ENCODE measurements at regions not wholly inside any gene's neighbourhood (a gene's known extent, or its start where the extent isn't known, plus 50 kb on each side); places are given as distances from the start of the nearest gene placed in this dataset.

DNA sequence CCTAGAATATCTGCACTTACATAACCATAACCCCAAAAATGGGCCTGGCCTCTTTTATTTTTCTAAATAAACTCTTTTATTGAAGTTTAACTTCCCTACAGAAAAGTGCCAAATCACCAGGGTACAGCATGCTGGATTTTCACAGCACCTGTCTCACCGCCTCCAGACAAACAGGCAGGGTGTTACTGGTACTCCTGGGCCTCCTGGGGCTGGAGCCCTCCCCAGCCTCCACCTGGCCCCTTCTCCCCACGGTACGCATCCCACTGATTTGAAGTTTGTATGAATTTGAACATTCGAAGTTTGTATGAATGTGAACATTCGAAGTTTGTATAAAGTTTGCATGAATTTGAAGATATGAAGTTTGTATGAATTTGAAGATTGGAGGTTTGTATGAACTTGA lies 232.1 kb downstream of the NDUFA10 start:
- dilution Hi-C loops (cut with MboI; ENCODE audit: extremely low pct_ligation_motif_present, low sequenced_read_pairs) (no loop called here), intact Hi-C loops (cut with micrococcal nuclease) (no loop called here)
- CTCF ChIA-PET: no interaction called here
- Histone ChIP-seq H3K79me2 (ENCODE audit: control insufficient read depth, insufficient read depth, low read length) (no peaks in the 10 kb centered on the region), H4K20me1 (replicated peaks; ENCODE audit: control insufficient read depth, extremely low read depth, insufficient read depth, low read length) (no peaks in the 10 kb centered on the region), H3K4me2 (ENCODE audit: insufficient read depth, low read length) (no peak overlapping the region), H3K27me3 (ENCODE audit: control insufficient read depth in 2 of 2, insufficient read depth in 2 of 2, low read length in 2 of 2) (no peaks in the 10 kb centered on the region), H3K4me1 (ENCODE audit: control insufficient read depth, extremely low read depth, insufficient read depth, low read length) (no peaks in the 10 kb centered on the region), H2AFZ (ENCODE audit: low read depth, low read length) (no peak overlapping the region), H3K9me1 (replicated peaks; ENCODE audit: control insufficient read depth, extremely low read depth, insufficient read depth, low read length) (no peaks in the 10 kb centered on the region), H3K9me3 (replicated peaks; ENCODE audit: control insufficient read depth, insufficient read depth, low read length) (no peaks in the 10 kb centered on the region), H3K4me3 (replicated peaks in 1 of 3; ENCODE audit: insufficient read depth in 1 of 3, low read depth in 1 of 3, low read length in 3 of 3) (no peak overlapping the region), H3K27ac (ENCODE audit: insufficient read depth, low read depth, low read length) (no peak overlapping the region), H3K9ac (replicated peaks; ENCODE audit: extremely low read depth, insufficient read depth, low read length) (no peak overlapping the region), H3K36me3 (ENCODE audit: control insufficient read depth in 2 of 2, extremely low read depth in 1 of 2, insufficient read depth in 2 of 2, low read length in 2 of 2) (no peaks in the 10 kb centered on the region)
- FAIRE-seq (no peak), DNase-seq (ENCODE audit: low read depth, low spot score) (no peak)
- no TSS peak for BruUV-seq (replicated peaks)
- TF ChIP-seq FOS (IDR thresholded peaks at IDR 0.05; ENCODE audit: borderline replicate concordance, insufficient read depth, low read length): no peak
- TF ChIP-seq, protein P1, sequence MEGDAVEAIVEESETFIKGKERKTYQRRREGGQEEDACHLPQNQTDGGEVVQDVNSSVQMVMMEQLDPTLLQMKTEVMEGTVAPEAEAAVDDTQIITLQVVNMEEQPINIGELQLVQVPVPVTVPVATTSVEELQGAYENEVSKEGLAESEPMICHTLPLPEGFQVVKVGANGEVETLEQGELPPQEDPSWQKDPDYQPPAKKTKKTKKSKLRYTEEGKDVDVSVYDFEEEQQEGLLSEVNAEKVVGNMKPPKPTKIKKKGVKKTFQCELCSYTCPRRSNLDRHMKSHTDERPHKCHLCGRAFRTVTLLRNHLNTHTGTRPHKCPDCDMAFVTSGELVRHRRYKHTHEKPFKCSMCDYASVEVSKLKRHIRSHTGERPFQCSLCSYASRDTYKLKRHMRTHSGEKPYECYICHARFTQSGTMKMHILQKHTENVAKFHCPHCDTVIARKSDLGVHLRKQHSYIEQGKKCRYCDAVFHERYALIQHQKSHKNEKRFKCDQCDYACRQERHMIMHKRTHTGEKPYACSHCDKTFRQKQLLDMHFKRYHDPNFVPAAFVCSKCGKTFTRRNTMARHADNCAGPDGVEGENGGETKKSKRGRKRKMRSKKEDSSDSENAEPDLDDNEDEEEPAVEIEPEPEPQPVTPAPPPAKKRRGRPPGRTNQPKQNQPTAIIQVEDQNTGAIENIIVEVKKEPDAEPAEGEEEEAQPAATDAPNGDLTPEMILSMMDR (IDR thresholded peaks at IDR 0.05; ENCODE audit: extremely low read depth in 1 of 2, insufficient read depth in 1 of 2, low read depth in 1 of 2, low read length in 2 of 2): no peak
- no peak for TF ChIP-seq EZH2 (IDR thresholded peaks at IDR 0.05; ENCODE audit: borderline replicate concordance, low read depth, low read length, severe bottlenecking)
- no peak for TF ChIP-seq MYC (IDR thresholded peaks at IDR 0.05; ENCODE audit: low read depth, low read length)
- no peak for TF ChIP-seq GATA2 (IDR thresholded peaks at IDR 0.05; ENCODE audit: insufficient read depth, insufficient read length, low read depth, low read length)
- no peak for TF ChIP-seq JUN (IDR thresholded peaks at IDR 0.05; ENCODE audit: borderline replicate concordance, insufficient read depth, insufficient read length, low read depth)
- POLR2A ChIA-PET: no interaction called here
